Stimulated activated CD8-positive, alpha-beta memory T cell treated with anti-CD3 and anti-CD28 coated beads, Interleukin-7, amount 100 ng/mL, for 1 hour (primary cell): ENCODE measurements at regions not wholly inside any gene's neighbourhood (a gene's known extent, or its start where the extent isn't known, plus 50 kb on each side); places are given as distances from the start of the nearest gene placed in this dataset.
"Not testable (repeated sequence)": the region's sequence is repeated elsewhere in the genome, so short reads cannot be mapped to it uniquely, and the experiment has no call there.

ENCODE experiments used
- DNase-seq, 2 donors: peaks; one replicate each; pipeline ENCODE4 v3.0.0-alpha.2; 2020; ENCODE audit warnings: low read depth in 2 of 2

DNA sequence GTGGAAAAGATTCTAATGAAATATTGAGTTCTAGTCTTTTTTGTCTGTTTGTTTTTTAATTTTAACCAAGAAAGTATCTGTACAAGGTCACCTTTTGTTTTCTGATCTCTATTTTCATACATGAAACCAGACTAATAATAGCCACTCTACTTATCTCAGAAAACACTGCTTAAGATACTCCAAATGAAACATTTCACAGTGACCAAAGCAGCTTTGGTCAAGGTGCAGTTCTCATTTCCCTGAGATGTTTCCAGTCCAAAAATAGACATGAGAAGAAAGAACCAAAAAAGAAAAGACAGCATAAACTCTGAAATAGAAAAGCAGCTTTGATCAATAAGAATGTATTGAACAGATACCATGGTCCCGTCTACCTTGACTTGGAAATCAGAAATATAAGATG is 782.8 kb downstream of the RAB28 start:
- DNase-seq, result no peak

DNA sequence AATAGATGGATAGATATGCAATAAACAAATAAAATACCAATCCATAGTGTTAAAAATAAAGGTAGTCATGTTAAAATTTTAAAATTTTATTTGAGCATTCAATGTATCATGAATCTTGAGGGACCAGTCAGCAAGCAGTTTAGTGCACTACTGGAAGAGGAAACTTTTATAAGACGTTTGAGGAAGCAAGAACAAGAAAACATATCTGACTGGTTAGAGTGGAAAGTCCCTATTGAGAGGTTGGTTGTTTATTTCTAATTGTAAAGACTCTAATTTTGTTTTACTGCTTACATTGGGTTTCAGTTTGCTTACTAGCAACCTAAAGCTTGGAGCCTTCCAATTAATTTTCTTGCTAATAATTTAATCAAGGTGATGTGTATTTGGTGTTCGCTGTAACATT is 786.2 kb downstream of the RAB28 start:
- no peak for DNase-seq

DNA sequence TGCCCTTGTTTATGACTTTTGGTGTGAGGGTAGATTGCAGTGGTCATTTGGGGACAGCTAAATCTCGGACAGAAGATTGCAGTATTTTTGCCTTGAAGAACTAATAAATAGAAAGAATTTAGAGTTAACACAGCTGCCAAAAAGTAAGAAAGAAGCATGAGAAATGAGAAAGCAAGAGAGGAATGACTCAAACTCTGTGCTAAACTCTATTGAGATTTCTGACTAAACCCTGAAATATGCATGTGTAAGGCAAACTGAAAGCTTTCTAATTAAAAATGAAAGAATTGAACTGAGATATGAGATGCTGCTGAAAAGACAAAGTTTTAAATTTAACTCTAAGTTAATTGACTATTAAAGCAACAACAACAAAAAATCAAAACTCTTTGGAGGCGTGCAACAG is 791.3 kb downstream of the RAB28 start:
- DNase-seq, result no peak

DNA sequence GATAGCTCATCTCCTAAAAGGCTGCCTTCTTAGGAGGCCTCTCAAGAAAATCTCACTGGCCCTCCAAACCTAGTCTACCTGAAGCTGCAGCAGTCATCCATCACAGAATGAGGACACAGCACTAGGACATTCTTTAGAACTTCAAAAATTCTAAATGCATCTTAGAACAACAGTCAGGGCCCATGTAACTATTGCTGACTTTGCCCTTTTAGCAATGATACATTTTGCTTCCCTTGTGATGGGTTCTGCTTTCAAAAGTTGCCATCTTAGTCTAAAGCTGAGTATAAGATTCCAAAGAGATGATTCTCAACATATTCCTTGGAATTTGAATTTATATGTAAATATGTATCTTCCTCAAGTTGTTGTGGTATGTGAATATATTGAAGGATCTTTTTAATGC is 793.0 kb downstream of the RAB28 start:
- no peak for DNase-seq

DNA sequence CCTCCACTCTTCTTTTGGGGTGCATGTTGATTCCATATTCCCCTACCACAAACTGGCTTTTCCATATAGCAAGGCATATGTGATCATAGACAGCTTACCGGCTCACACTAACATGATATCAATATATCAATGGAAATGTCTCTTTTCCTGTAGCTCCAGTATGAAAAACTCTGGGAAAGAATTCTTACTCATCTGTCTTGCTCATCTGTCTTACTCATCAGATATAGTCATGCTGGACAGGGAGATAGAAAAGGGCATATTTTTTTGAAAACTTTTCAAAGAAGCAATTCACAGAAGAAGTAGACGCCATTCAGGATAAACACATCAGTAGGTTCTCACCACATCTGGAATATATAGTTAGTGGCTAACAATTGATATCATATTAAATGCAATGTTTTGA is 794.7 kb downstream of the RAB28 start:
- no peak for DNase-seq

DNA sequence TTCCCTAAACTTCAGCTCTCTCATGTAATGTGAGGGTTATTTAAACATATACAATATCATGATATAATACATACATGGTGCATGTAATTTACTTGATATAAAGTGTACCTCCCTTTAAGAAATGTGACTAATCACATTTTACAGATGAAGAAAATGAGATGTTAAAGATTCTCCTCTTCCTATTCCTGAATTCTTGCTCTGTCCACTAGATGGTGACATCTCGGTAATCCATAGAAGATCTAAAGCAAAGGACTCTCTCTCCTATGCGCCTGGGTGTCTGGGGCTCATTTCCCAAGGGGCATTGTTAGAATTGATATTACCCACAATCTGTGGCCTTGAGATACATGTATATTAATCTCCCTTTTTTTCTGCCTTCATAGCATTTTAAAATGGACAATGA is 804.9 kb downstream of the RAB28 start:
- no peak for DNase-seq

DNA sequence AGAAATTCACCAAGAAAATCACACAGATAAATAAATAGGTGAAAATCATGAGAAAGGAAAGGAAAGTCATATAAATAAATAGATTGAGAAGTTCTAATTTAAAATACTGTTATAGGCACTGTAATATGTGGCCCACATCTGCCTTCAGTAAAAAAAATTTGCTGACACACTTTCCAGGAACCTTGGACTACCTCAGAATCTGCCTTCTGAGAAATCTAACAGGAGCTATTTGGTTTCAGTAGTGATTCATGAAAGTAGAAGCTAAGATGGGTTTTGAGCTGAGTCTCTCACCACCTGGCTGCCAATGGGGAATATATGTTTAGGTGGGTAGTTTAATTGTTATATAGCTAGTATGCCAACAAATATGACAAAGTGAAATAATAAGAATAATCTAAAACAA is 810.0 kb downstream of the RAB28 start:
- no peak for DNase-seq

DNA sequence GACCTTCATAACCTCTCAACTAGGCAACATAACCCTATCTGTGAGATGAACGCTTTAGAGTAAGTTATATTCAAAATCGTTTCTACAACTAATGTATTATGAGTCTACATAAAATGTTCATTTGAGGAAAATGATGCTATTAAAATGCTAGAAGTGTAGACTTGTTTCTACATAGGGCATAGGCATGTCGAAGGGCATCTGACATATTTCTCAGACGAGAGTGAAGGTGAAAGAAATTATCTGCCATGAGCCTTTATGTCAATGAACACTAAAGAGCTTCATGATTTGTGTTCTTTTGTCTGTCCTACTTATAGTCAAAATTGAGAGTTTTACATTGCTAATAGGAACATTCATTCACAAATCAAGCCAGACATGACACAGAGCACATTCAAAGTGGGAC is 811.8 kb downstream of the RAB28 start:
- DNase-seq, result no peak

DNA sequence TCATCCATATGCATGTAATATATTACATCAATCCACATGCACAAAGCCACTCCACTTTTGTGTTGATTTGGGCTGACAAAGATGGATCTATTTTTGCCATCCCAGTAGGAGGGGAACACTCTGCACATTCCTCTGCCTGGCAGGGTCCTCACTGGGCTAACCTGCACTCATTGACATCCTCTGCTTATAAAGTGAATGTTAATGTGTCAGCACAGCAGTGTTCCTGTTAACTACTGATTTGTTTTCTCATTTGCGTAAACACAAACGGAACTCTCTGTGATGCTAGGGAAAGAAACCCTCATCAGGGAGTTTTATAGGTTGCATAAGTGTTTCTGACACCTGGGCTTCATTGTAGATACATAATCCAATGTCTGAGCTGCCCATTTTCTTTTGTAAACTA is 826.0 kb downstream of the RAB28 start:
- DNase-seq, result no peak

DNA sequence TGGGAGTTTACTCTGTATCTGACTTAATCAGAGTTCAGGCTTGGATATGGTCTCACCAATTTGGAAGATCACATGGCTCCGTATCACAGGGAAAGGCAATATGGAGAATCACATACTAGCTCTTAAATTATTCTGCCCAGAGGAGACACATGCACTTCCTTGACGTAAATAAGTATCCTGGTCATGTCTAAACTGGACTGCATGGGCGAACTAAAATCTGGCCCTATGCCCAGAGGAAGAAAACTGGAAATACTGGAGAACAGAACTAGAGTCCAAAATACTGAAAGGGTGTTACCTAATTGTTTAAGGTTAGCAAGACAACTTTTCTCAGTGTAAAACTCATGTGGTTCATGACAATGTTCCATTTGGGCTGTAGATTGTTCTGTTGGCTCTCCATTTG is 832.3 kb downstream of the RAB28 start:
- no peak for DNase-seq

DNA sequence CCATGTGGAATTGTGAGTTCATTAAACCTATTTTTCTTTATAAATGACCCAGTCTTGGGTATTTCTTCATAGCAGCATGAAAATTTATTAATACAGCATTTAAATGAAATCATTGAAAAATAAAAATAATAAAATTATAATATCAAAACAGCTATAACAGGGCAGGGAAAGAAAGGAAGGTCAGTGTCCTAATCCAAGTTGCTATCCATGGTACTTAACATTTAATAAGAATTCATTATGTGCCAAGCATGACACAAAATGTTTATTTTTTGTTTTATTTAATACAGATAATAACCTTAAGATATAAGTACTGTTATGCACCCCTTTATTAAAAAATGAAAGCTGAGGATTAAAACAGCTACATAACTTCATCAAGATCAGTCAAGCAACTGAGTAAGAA is 838.4 kb downstream of the RAB28 start:
- no peak for DNase-seq

DNA sequence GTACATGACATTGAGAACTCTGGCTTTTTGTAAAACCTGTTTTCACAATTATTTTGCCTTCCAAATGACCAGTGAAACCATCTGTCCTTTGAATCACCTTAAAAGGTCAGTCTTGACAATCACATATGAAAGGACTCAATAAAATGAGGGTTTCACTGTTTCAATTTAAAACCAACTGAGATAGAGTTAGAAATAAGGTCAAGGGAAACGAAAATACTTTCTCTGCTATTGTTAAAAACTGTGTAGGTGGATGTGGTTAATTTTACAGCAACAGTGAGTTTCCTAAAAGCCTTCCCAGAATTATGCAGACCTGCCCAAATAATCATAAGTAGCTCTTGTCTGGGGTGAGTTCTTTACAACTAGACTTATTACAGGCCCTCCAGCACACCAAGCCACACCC is 839.9 kb downstream of the RAB28 start:
- no peak for DNase-seq

DNA sequence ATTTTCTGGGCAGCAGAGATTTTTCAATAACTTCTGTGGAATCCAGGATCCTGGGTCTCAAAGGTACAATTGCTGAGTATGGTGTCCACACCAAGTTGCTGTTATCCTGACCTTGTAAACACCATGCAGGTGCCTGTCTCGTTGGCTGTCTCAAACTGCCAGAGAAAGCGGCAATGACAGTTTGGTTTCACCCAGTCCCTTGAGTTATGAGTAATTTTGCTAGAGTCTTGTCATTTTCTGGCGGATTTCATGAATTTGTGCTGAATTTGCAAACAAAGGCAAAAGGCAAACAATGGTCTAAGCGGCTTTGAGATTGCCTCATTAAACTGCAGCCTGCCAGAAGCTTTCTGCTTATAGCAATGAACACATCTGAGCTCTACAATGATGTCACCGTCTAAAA is 847.9 kb downstream of the RAB28 start:
- no peak for DNase-seq

DNA sequence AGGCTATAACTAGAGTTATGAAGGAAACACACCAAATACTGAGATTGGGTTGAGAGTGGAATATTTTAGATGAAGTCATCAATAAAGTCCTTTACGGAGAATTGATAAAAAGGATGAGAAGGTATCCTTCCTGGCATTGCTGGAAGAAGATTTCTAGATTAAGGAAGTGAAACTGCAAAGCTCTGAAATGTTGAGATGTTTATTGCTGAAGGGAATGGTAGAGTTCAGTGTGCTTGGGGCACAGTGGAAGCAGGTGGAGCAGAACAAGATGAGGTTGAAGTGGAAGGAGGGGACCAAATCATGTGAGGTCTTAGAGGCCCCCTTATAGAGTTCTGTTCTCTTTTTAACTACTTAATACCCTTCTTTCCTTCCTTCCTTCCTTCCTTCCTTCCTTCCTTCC is 848.5 kb downstream of the RAB28 start:
- no peak for DNase-seq

DNA sequence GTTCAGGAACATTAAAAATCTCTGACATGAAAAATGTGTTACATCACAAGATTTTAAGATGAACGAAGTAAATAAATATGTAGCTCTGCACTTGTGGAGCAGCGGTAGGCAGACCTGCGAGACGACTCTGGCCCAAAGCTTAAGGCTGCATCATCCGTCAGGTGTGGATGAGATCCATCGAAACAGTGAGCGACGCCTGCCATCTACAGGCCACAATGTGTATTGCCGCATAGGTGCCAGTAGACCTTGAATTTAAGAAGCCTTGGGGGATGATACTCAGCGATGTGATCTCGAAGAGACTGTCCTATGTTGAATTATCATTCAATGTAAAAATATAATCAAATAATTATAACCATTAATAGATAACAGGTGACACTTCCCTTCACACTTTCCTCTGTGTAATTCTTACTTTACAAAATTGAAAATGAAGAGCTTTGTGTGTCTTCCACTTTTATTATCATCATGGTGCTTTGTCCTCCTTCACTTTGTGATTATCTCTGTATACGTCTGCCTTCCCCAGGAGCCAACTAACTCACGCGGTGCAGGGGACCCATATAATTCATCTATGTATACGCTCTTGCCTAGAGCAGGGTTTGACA is 851.0 kb downstream of the RAB28 start:
- peak; percentile 12 to 52 for DNase-seq

DNA sequence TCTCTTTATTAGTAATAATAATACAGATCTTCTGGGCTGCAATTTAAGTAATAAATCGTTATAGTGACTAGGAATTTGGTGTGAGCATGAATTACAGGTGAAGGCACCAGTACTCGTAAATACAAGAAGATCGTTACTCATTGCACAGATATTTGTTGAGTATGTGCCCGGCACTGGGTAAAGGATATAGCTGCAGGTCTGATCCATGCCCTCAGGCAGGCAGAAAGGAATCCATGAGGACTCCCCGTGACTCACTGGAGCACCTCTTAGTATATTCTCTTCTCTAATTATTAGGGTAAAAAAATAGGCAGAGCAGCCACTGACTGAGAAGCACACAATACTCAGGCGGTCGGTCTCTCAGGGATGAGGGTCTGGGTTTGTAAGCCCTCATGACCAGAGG is 868.3 kb downstream of the RAB28 start:
- DNase-seq, result no peak

DNA sequence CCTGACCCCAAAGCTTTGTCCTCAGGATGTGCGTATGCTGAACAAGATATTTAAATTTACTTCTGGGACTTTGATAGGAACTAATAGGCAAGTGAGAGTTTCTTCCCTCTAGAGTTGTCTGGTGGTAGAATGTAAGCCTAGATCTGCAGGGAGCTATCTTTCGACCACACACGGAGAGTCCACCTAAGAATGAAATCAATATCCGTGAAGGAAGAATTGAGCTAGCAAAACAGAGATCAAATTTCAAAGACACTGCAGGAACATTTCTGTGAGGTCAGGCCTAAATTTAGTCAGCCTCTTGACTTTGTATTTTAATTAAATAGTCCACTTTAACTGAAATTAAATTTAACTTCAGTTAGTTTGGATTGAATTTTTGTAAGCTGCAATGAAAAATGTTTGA is 871.3 kb downstream of the RAB28 start:
- no peak for DNase-seq

DNA sequence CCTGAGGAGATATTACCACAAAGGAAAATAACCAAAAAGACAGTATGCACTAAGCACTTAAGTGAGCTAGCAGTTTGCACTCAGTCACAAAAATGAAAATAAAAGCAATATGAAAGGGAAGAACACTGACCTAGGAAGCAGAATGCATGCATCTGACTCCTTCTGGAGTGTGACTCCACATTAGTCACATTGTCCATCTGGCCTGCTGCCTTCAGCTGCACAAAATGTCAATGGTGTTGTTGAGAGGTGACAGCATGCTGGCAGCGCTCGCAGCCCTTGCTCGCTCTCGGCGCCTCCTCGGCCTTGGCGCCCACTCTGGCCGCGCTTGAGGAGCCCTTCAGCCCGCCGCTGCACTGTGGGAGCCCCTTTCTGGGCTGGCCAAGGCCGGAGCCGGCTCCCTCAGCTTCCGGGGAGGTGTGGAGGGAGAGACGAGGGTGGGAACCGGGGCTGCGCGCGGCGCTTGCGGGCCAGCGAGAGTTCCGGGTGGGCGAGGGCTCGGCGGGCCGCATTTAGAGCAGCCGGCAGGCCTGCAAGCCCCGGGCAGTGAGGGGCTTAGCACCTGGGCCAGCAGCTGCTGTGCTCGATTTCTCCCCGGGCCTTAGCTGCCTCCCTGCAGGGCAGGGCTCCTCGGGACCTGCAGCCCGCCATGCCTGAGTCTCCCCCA is 874.8 kb downstream of the RAB28 start:
- DNase-seq, result not testable (repeated sequence)

DNA sequence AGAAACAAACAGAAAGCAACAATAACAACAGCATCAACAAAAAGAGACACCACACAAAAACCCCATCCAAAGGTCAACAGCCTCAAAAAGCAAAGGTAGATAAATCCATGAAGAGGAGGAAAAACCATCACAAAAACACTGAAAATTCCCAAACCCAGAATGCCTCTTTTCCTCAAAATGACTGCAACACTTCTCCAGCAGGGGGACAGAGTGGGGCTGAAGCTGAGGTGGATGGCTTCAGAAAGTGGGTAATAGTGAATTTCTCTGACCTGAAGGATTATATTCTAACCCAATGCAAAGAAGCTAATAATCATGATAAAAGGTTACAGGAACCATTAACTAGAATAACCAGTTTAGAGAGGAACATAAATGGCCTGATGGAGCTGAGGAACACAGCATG is 888.2 kb downstream of the RAB28 start:
- no peak for DNase-seq

DNA sequence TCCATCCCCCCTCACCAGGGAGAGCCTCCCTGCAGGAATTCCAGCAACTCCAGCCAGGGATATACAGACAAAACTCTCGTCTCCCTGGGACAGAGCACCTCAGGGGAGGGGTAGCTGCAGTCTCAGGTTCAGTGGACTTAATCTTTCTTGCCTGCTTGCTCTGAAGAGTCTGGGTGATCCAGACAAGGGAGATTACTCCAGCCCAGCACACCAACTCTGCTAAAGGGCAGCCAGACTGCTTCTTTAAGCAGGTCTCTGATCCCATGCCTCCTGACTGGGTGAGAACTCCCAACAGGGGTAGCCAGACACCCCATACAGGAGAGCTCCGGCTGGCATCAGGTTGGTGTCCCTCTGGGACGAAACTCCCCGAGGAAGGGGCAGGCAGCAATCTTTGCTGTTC is 888.7 kb downstream of the RAB28 start:
- no peak for DNase-seq

DNA sequence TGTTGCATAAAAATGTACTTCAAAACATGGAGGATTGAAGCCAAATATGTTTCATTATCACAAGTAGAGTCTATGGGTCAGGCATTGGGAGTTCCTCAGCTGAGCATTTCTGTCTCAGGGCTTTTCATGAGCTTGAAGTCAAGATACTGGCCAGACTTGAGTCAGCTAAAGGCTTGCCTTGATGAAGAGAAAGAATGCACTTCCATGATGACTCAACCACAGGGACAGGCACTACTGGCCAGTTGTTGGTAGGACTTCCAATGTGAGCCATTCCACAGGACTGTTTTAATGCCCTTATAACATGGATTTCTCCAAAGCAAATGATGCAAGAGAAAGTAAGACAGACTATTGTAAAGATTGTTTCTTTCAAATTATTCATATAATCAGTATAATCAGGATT is 895.6 kb downstream of the RAB28 start:
- DNase-seq, result no peak

DNA sequence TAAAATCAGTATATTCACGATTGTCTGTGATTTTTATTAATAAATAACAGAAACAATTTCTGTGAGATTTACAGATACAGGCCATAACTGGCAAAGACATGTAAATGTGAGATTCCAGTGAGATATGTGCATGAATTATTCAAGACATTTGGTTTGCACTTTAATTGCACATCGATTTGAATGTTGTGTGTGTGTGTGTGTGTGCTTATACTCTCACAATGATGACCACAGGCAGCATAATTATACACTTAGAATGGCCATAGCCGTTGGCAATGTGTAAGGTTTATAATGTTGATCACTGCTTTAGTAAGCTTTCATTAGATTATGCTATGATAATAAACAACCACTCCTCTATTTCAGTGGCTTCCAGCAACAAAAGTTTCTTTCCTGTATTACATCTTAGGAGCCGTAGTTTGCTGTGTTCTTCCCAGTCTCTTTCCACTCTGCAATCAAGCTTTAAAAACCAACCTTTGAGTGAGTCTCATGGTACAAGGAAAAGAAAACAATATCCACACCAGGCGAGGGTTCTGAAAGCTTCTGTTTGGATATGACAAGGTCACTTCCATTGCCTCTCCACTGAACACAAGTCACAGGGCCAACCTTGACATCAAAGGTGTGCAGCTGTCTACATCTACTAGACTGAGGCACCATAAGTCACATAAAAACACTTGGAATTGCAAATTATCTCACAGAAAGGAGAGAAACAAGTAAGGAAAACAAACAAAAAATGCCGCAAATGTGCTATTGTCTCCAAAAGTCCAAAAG is 897.7 kb downstream of the RAB28 start:
- no peak for DNase-seq

DNA sequence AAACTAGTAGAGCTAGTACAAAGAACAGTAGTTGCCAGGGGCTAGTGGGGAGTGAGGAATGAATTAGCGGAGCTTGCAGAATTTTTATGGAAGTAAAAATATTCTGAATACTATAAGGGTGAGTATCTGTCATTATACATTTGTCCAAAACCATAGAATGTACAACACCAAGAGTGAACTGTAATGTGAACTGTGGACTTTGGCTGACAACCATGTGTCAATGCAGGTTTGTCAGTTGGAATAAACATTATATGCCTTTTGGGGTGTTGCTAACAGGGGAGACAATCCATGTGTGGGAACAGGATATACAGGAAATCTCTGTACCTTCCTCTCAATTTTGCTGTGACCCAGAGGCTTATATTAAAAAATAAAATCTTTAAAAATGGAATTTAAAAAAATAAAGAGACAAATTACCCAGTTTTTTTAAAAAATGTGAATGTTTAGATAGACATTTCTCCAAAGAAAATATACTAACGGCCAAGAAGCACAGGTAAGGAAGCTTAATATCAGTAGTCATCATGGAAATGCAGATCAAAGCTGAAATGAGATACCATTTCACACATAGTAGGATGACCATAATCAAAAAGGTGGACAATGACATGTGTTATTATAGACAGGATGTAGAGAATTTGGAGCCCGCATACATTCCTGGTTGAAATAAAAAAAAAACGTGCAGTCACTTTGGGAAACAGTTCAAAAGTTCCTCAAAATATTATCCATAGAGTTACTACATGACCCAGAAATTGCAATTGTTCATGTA is 899.8 kb downstream of the RAB28 start:
- DNase-seq, result no peak
